AG09309 (cell line): ENCODE measurements at regions not wholly inside any gene's neighbourhood (a gene's known extent, or its start where the extent isn't known, plus 50 kb on each side); places are given as distances from the start of the nearest gene placed in this dataset.

Experiments
- DNase-seq: peaks from one replicate; pipeline ENCODE4 v3.0.0-alpha.2; 2010; ENCODE audit warnings: low read depth
- H3K4me3 ChIP-seq: 2 replicates; pipeline ENCODE4 v1.5.1; 2011; ENCODE audit warnings: mild to moderate bottlenecking, low read depth, low read length, moderate library complexity; ENCODE audit not compliant: control insufficient read depth
- TF ChIP-seq, protein P1 (sequence below): IDR thresholded peaks from 2 replicates; pipeline ENCODE4 v1.5.1; 2011; ENCODE audit warnings: mild to moderate bottlenecking, low read depth, low read length, inconsistent platforms; ENCODE audit not compliant: insufficient read depth, control insufficient read depth; ENCODE audit errors: missing control alignments

DNA sequence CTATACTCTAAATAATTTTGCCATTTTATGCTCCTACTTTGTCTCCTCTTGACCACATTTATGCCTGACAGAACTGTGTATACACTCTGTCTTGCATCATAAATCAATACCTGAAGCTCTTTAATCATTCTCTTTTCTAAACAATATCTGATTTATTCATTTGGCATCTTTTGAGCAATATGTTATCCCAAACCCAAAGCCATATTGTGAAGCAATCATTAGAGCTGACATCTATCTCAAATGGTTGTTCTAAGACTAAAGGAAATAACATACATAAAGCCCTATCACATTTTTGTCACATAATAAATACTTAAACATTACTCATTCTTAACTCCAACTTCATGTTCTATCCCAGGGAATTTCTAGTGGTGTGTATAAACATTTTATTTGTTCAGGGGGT is 717.6 kb downstream of the SORCS1 start:
- no peak overlapping the region for H3K4me3 ChIP-seq
- TF ChIP-seq, protein P1, sequence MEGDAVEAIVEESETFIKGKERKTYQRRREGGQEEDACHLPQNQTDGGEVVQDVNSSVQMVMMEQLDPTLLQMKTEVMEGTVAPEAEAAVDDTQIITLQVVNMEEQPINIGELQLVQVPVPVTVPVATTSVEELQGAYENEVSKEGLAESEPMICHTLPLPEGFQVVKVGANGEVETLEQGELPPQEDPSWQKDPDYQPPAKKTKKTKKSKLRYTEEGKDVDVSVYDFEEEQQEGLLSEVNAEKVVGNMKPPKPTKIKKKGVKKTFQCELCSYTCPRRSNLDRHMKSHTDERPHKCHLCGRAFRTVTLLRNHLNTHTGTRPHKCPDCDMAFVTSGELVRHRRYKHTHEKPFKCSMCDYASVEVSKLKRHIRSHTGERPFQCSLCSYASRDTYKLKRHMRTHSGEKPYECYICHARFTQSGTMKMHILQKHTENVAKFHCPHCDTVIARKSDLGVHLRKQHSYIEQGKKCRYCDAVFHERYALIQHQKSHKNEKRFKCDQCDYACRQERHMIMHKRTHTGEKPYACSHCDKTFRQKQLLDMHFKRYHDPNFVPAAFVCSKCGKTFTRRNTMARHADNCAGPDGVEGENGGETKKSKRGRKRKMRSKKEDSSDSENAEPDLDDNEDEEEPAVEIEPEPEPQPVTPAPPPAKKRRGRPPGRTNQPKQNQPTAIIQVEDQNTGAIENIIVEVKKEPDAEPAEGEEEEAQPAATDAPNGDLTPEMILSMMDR: no peak
- DNase-seq: no peak

DNA sequence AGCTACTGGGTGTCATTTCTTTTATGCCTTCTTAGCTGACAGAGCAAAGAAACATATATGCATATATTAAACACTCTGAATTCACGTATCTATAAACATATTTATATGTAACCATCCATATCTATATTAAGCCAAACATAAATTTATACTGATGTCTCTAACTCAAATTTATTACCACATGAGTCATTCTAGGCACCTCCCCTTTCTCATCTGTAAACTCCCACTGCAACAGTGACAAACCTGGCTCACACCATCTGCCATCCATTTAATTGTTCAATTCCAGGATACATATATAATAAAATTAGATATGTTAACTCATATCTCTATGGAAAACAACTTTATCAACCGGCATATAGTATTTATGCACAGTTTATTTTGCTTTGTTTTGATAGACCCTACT is 722.3 kb downstream of the SORCS1 start:
- no peak overlapping the region for H3K4me3 ChIP-seq
- DNase-seq: no peak
- TF ChIP-seq, protein P1: no peak

DNA sequence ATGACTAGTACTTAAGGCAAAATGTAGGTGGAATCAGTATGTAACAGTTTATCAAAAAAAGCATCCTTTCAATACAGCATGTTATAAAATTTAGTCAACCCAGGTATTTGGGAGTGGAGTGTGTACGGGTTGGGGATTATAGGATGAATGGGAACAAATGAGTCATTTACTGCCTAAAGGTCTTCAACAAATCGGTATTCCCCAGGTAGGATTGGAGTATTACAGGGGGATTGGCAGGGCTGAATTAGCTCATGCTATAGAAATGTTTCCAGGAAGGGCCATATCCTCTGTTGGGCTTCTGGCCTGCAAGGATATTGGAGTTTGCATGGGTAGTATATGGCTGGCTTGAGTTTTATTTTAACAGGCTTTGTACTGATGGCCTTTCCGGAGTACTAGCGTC is 723.7 kb downstream of the SORCS1 start:
- no peak for DNase-seq

DNA sequence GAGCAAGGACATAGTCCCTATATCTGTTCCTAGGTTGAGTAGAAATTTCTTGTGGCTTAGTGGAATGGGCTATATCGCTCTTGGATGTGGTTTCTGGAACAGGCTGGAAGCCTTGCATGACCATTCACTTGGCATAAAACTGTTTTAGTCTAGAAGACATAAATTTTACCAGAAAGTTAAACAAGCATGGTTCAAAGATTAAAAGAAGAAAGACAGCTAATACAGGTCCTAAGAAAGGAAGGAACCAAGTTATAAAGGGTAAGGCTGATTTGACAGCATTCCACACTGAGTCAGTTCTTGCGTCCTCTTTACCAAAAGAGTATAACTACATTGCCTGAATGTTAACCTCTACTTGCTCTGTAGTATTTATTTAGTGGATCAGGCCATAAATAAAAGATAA is 724.2 kb downstream of the SORCS1 start:
- TF ChIP-seq, protein P1: no peak
- no peak overlapping the region for H3K4me3 ChIP-seq
- no peak for DNase-seq

More for the DNA sequence above, 723.7 kb downstream of the SORCS1 start:
- TF ChIP-seq, protein P1: no peak
- no peak overlapping the region for H3K4me3 ChIP-seq

DNA sequence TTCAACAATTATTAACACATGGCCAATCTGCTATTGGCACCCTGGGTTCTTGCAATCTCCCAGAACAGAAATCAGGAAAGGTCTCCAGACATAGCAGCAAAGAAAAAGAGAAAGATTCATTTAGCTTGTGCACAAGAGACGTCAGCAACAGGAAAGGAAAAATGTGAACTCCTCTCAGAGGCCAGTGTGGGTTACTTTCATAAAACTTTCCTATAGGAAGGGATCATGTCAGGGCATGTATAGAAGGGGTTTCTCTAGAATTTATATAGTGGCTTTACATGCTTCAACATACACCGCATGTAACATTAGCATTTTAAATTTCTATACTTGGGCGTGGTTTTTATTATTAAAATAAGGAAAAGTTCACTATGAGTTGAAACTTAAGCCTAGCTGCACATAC is 725.1 kb downstream of the SORCS1 start:
- no peak overlapping the region for H3K4me3 ChIP-seq
- DNase-seq: no peak
- TF ChIP-seq, protein P1: no peak

DNA sequence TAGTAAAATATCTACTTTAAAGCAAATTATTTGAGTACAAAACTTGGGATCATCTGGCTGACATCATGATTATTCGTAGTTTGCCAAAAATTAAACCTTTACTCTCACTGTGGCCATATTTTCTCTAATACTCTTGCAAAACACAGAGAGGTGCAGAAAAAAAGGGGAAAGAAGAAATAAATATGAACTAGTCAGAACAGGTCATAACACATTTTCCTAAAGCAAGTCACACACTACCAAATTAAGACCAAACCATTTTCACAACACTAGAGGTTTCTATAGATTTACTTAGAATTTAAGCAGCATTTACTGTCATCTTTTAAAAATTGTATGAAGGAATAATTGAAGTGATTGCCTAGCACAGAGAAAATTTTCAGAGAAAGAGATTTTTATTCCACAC is 726.1 kb downstream of the SORCS1 start:
- DNase-seq: no peak
- H3K4me3 ChIP-seq: no peak overlapping the region
- TF ChIP-seq, protein P1: no peak

DNA sequence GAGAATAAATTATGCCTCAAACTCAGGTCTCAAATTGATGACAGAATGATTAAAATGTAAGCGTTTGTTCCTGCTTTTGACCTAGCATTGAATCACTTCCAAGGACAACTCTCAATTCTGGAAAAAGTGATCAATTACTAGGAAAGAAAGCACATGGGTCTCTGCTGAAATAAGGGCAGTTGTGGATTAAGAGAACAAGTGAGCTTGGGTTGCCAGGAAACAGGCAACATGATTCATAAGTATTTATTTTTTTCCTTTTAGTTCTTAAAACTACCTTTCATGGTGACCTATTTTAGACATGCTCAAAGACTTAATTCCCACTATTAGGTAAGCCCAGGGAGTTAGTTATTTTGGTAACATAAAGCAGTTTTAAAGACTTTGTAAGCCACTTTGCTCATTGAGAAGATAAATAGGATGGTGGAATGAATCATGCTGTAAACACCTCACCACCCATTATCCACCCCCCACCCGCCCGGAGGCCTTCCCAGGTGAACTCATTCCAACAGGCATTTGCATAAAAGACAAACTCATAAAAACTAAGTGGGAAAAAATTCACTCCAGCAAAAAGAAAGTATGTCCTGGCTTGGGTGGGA is 728.3 kb downstream of the SORCS1 start:
- no peak for DNase-seq
- TF ChIP-seq, protein P1: no peak
- no peak overlapping the region for H3K4me3 ChIP-seq
